NCI-H2081 treated with DMSO at 0.1 percent for 48 hours (cell line): ENCODE measurements at regions not wholly inside any gene's neighbourhood (a gene's known extent, or its start where the extent isn't known, plus 50 kb on each side); places are given as distances from the start of the nearest gene placed in this dataset.

Experiments
- DNase-seq: peaks from one replicate; lab custom pipeline; 2025; lab: John Stamatoyannopoulos, UW

GRCh38 chr6:165985806-165986299 lies 181.8 kb downstream of the TBXT start:
- no peak for DNase-seq

GRCh38 chr6:165985281-165985805 lies 182.3 kb downstream of the TBXT start:
- DNase-seq: no peak

- DNase-seq: no peak
Observed at GRCh38 chr6:165984729-165985275, 182.8 kb downstream of the TBXT start.

- no peak for DNase-seq
Observed at GRCh38 chr6:165983112-165984072, 184.3 kb downstream of the TBXT start.

GRCh38 chr6:165978476-165978875 lies 189.2 kb downstream of the TBXT start:
- DNase-seq: no peak

- DNase-seq: no peak
Observed at GRCh38 chr6:165976684-165977083, 191.0 kb downstream of the TBXT start.

- no peak for DNase-seq
Observed at GRCh38 chr6:165974817-165975216, 192.8 kb downstream of the TBXT start.

GRCh38 chr6:165973473-165973872 lies 194.2 kb downstream of the TBXT start:
- no peak for DNase-seq

- DNase-seq: no peak
Observed at GRCh38 chr6:165972139-165972802, 195.4 kb downstream of the TBXT start.

- no peak for DNase-seq
Observed at GRCh38 chr6:165971202-165971601, 196.4 kb downstream of the TBXT start.

- no peak for DNase-seq
Observed at GRCh38 chr6:165970001-165970400, 197.7 kb downstream of the TBXT start.

GRCh38 chr6:165969184-165969583 lies 198.5 kb downstream of the TBXT start:
- no peak for DNase-seq

- DNase-seq: no peak
Observed at GRCh38 chr6:165968408-165968807, 199.2 kb downstream of the TBXT start.

GRCh38 chr6:165967810-165968407 lies 199.7 kb downstream of the TBXT start:
- DNase-seq: no peak

GRCh38 chr6:165963750-165964149 lies 203.9 kb downstream of the TBXT start:
- DNase-seq: no peak

GRCh38 chr6:165962366-165962765 lies 205.3 kb downstream of the TBXT start:
- DNase-seq: no peak

GRCh38 chr6:165961233-165961632 lies 206.4 kb downstream of the TBXT start:
- DNase-seq: no peak

GRCh38 chr6:165960695-165961094 lies 207.0 kb downstream of the TBXT start:
- DNase-seq: no peak

GRCh38 chr6:165959627-165960026 lies 208.0 kb downstream of the TBXT start:
- DNase-seq: no peak

GRCh38 chr6:165956874-165957273 lies 210.8 kb downstream of the TBXT start:
- no peak for DNase-seq

- DNase-seq: no peak
Observed at GRCh38 chr6:165952514-165952913, 215.1 kb downstream of the TBXT start.

- no peak for DNase-seq
Observed at GRCh38 chr6:165950316-165950715, 217.3 kb downstream of the TBXT start.
